ENCODE measurements at regions not wholly inside any gene's neighbourhood (a gene's known extent, or its start where the extent isn't known, plus 50 kb on each side); places are given as distances from the start of the nearest gene placed in this dataset.
"Not testable (repeated sequence)": the region's sequence is repeated elsewhere in the genome, so short reads cannot be mapped to it uniquely, and the experiment has no call there.

DNA sequence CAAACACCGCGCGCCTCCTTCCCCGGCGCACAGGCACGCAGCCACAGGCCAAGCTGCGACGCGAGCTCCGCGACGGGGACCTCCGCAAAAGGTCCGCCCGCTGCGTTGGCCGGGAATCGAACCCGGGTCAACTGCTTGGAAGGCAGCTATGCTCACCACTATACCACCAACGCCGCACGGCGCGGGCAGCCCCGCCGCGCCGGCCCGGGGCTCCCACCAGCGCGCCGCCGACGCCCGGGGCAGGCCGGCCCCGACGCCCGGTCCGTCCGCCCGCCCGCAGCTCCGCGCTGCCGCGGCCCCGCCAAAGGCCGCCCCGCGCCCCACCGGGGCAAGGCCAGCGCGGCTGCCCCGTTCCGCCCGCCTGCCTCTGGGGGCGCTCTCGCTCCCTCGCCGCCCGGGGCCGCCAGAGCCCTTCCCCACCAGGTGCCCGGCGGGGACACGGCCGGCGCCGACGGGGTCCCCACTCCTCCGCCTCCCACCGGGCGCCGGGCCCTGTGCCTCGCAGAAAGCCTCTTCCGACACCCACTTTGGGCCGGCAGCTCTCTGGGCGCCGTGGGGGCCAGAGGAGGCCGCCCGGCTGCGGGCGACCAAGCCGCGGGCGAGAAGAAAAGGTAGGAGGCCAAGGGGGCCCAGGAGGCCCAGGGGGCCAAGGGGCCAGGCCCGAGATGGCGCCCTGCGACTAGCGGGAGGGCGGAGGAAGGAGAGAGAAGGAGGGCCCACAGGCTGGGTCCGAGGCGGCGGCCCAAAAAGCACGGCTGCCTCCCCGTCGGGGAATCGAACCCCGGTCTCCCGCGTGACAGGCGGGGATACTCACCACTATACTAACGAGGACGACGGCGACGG is 50.2 kb upstream of the FCGR2A start:
- H3K27ac ChIP-seq (ENCODE audit: extremely low read depth, low read depth, low read length); H3K9me3 ChIP-seq (ENCODE audit: control insufficient read depth, insufficient read depth, low read depth, low read length); H3K4me1 ChIP-seq (ENCODE audit: control insufficient read depth, insufficient read depth, low read length); H3K36me3 ChIP-seq (ENCODE audit: control insufficient read depth in 2 of 2, insufficient read depth in 1 of 2, low read length in 2 of 2); CTCF ChIA-PET; POLR2A ChIA-PET; H3K4me3 ChIP-seq (ENCODE audit: low read depth, low read length): not testable (repeated sequence)

DNA sequence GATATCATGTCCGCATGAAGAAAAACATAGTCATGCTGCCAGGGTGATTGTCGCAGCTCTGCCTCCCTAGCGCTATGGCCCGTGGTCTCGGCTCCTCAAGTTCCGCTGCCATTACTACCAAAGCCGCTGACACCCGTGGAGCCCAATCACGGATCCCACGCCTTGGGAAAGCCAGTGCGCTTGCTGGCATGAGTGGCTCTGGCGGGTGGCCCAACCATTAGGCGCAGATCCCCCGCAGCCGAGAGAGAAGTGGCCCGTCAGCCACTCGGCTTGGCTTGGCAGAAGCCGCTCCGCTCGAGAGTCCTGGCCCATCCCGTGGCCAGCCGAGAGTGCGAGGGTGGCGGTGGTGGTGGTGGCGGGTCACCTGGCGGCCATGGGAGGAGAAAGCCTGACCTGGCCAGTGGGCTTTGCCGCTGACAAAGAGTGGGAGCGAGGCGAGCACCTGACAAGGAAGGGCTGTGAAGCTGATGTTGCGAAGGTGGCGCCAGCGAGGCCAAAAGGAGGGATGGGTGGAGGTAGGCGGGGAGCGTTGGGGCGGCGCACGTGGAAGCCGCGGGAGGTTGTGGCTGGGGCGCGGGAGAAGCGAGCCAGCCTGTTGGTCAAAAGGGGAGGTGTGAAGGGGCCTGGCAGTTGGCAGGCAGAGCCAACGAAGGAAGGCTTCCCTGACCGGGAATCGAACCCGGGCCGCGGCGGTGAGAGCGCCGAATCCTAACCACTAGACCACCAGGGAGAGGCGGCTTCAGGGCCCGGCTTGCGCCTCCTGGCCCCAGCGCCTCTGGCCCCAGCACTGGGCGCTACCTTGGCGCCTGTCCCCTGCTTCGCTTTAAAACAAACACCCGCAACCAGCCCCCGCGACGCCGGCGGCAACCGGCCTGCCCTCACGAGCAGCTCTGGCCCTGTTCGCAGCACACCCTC is 51.0 kb upstream of the FCGR2A start:
- H3K9me3 ChIP-seq (ENCODE audit: control insufficient read depth, insufficient read depth, low read depth, low read length); H3K27ac ChIP-seq (ENCODE audit: extremely low read depth, low read depth, low read length); H3K4me3 ChIP-seq (ENCODE audit: low read depth, low read length); POLR2A ChIA-PET; H3K4me1 ChIP-seq (ENCODE audit: control insufficient read depth, insufficient read depth, low read length); H3K36me3 ChIP-seq (ENCODE audit: control insufficient read depth in 2 of 2, insufficient read depth in 1 of 2, low read length in 2 of 2); CTCF ChIA-PET: not testable (repeated sequence)

DNA sequence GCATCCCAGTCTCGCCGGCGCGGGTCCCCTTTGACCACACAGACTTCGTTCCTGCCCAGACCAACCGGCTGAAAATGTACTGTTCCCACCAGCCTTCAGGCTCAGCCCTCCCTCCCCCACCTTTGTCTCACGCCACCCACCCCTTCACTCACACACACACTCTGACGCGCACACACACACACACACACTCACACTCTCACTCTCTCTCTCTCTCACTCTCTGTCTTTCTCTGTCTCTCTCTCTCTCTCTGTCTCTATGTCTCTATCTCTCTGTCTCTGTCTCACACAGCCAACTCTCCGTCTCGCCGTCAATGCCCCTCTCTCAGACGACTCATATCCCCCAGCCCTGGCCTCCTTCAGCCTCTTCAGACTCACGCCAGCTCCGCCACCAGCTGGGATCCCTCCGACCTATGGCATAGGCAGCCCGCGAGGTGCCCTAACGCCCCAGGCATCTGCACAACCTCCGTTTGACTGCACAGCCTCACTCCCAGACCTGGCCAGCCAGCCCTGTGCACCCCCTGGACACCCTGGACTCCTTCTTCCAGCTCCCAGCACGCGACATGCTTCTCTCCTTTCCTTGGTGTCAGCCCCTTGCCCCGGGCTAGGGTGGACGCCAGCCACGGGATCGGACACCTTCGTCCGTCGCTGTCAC is 53.4 kb upstream of the FCGR2A start:
- CTCF ChIA-PET; H3K4me3 ChIP-seq (ENCODE audit: low read depth, low read length); POLR2A ChIA-PET; H3K9me3 ChIP-seq (ENCODE audit: control insufficient read depth, insufficient read depth, low read depth, low read length); H3K4me1 ChIP-seq (ENCODE audit: control insufficient read depth, insufficient read depth, low read length); H3K27ac ChIP-seq (ENCODE audit: extremely low read depth, low read depth, low read length); H3K36me3 ChIP-seq (ENCODE audit: control insufficient read depth in 2 of 2, insufficient read depth in 1 of 2, low read length in 2 of 2): not testable (repeated sequence)

DNA sequence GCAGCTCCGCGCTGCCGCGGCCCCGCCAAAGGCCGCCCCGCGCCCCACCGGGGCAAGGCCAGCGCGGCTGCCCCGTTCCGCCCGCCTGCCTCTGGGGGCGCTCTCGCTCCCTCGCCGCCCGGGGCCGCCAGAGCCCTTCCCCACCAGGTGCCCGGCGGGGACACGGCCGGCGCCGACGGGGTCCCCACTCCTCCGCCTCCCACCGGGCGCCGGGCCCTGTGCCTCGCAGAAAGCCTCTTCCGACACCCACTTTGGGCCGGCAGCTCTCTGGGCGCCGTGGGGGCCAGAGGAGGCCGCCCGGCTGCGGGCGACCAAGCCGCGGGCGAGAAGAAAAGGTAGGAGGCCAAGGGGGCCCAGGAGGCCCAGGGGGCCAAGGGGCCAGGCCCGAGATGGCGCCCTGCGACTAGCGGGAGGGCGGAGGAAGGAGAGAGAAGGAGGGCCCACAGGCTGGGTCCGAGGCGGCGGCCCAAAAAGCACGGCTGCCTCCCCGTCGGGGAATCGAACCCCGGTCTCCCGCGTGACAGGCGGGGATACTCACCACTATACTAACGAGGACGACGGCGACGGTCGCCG is 57.4 kb upstream of the FCGR2A start:
- POLR2A ChIA-PET; CTCF ChIA-PET; H3K27ac ChIP-seq (ENCODE audit: extremely low read depth, low read depth, low read length): not testable (repeated sequence)

DNA sequence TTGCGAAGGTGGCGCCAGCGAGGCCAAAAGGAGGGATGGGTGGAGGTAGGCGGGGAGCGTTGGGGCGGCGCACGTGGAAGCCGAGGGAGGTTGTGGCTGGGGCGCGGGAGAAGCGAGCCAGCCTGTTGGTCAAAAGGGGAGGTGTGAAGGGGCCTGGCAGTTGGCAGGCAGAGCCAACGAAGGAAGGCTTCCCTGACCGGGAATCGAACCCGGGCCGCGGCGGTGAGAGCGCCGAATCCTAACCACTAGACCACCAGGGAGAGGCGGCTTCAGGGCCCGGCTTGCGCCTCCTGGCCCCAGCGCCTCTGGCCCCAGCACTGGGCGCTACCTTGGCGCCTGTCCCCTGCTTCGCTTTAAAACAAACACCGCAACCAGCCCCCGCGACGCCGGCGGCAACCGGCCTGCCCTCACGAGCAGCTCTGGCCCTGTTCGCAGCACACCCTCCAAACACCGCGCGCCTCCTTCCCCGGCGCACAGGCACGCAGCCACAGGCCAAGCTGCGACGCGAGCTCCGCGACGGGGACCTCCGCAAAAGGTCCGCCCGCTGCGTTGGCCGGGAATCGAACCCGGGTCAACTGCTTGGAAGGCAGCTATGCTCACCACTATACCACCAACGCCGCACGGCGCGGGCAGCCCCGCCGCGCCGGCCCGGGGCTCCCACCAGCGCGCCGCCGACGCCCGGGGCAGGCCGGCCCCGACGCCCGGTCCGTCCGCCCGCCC is 58.1 kb upstream of the FCGR2A start:
- H3K4me1 ChIP-seq (ENCODE audit: control insufficient read depth, insufficient read depth, low read length); H3K9me3 ChIP-seq (ENCODE audit: control insufficient read depth, insufficient read depth, low read depth, low read length); H3K36me3 ChIP-seq (ENCODE audit: control insufficient read depth in 2 of 2, insufficient read depth in 1 of 2, low read length in 2 of 2); POLR2A ChIA-PET; H3K4me3 ChIP-seq (ENCODE audit: low read depth, low read length); H3K27ac ChIP-seq (ENCODE audit: extremely low read depth, low read depth, low read length); CTCF ChIA-PET: not testable (repeated sequence)

More for the DNA sequence above, 57.4 kb upstream of the FCGR2A start:
- H3K4me3 ChIP-seq (ENCODE audit: low read depth, low read length); H3K4me1 ChIP-seq (ENCODE audit: control insufficient read depth, insufficient read depth, low read length); H3K9me3 ChIP-seq (ENCODE audit: control insufficient read depth, insufficient read depth, low read depth, low read length); H3K36me3 ChIP-seq (ENCODE audit: control insufficient read depth in 2 of 2, insufficient read depth in 1 of 2, low read length in 2 of 2): not testable (repeated sequence)

DNA sequence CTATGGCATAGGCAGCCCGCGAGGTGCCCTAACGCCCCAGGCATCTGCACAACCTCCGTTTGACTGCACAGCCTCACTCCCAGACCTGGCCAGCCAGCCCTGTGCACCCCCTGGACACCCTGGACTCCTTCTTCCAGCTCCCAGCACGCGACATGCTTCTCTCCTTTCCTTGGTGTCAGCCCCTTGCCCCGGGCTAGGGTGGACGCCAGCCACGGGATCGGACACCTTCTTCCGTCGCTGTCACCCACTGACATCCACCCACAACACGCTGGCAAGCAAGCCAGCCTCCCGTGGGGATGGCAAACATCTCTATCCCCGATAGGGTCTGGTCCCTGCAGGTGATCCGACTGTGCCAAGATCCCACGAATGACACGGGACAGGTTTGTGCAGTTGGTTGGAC is 60.5 kb upstream of the FCGR2A start:
- CTCF ChIA-PET: not testable (repeated sequence)

DNA sequence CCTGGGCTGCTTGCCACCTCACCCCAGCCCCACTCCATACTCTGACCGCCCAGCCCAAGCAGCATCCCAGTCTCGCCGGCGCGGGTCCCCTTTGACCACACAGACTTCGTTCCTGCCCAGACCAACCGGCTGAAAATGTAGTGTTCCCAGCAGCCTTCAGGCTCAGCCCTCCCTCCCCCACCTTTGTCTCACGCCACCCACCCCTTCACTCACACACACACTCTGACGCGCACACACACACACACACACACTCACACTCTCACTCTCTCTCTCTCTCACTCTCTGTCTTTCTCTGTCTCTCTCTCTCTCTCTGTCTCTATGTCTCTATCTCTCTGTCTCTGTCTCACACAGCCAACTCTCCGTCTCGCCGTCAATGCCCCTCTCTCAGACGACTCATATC is 61.0 kb upstream of the FCGR2A start:
- CTCF ChIA-PET; POLR2A ChIA-PET; H3K9me3 ChIP-seq (ENCODE audit: control insufficient read depth, insufficient read depth, low read depth, low read length); H3K27ac ChIP-seq (ENCODE audit: extremely low read depth, low read depth, low read length); H3K4me1 ChIP-seq (ENCODE audit: control insufficient read depth, insufficient read depth, low read length); H3K4me3 ChIP-seq (ENCODE audit: low read depth, low read length); H3K36me3 ChIP-seq (ENCODE audit: control insufficient read depth in 2 of 2, insufficient read depth in 1 of 2, low read length in 2 of 2): not testable (repeated sequence)

More for the DNA sequence above, 60.5 kb upstream of the FCGR2A start:
- H3K4me1 ChIP-seq (ENCODE audit: control insufficient read depth, insufficient read depth, low read length); POLR2A ChIA-PET; H3K9me3 ChIP-seq (ENCODE audit: control insufficient read depth, insufficient read depth, low read depth, low read length); H3K36me3 ChIP-seq (ENCODE audit: control insufficient read depth in 2 of 2, insufficient read depth in 1 of 2, low read length in 2 of 2); H3K27ac ChIP-seq (ENCODE audit: extremely low read depth, low read depth, low read length); H3K4me3 ChIP-seq (ENCODE audit: low read depth, low read length): not testable (repeated sequence)

All from HEK293 (cell line).